Aorta (tissue), 5 donors: ENCODE measurements at regions not wholly inside any gene's neighbourhood (a gene's known extent, or its start where the extent isn't known, plus 50 kb on each side); places are given as distances from the start of the nearest gene placed in this dataset.

Experiments used
- ATAC-seq: fragments of 200-7000 bp; cut with Tn5 transposase; one replicate; pipeline ENCODE4 v1.9.1; 2022; ENCODE audit warnings: moderate library complexity; ENCODE audit not compliant: low FRiP score
- DNase-seq, 2 donors: peaks; one replicate each; pipeline ENCODE4 v3.0.0-alpha.2; 2020
- H3K27ac ChIP-seq, 2 donors: one replicate each; pipeline ENCODE4 v1.5.1; 2013; ENCODE audit warnings: low read length in 2 of 2, mild to moderate bottlenecking in 2 of 2, moderate library complexity in 2 of 2, control low read depth in 1 of 2, inconsistent platforms in 1 of 2, low read depth in 1 of 2
- H3K27me3 ChIP-seq, 2 donors: one replicate each; pipeline ENCODE4 v1.6.1; 2013; ENCODE audit warnings: control low read depth in 1 of 2, low read length in 1 of 2, mild to moderate bottlenecking in 1 of 2, moderate library complexity in 1 of 2; ENCODE audit not compliant: insufficient read depth in 2 of 2, control insufficient read depth in 1 of 2
- H3K36me3 ChIP-seq, 2 donors: one replicate each; pipeline ENCODE4 v1.6.1; 2013; ENCODE audit warnings: control low read depth in 1 of 2, low read length in 1 of 2, mild to moderate bottlenecking in 1 of 2; ENCODE audit not compliant: insufficient read depth in 2 of 2, control insufficient read depth in 1 of 2
- H3K4me1 ChIP-seq, 2 donors: one replicate each; pipeline ENCODE4 v1.6.1; 2013; ENCODE audit warnings: low read length in 2 of 2, control low read depth in 1 of 2, mild to moderate bottlenecking in 1 of 2, moderate library complexity in 1 of 2; ENCODE audit not compliant: insufficient read depth in 2 of 2, control insufficient read depth in 1 of 2
- H3K4me3 ChIP-seq, 2 donors: one replicate each; pipeline ENCODE4 v1.5.1; 2013; ENCODE audit warnings: low read length in 2 of 2, control low read depth in 1 of 2, mild to moderate bottlenecking in 1 of 2
- H3K9me3 ChIP-seq: one replicate; pipeline ENCODE4 v1.6.1; 2013; ENCODE audit warnings: mild to moderate bottlenecking, low read length; ENCODE audit not compliant: control insufficient read depth
- WGBS, 2 donors: extraction: QIAGEN DNeasy Blood & Tissue Kit; methylation state at CpG; one replicate each; pipeline ENCODE4 v1.1.7; 2013; 5-methylcytosine and 5-hydroxymethylcytosine counted together
- intact Hi-C, 2 donors: fragments of 100-400 bp; cut with DNase I; formaldehyde crosslinking; loops; one replicate each; pipeline versions ENCODE4 v1.14.2 to v1.15.0; 2022
- donor health status: healthy with polysubstance abuse.
- donor health status: Bipolar disorder and iron deficiency.
- donor health status: DM: no; HTN: no; CAD: no.
- donor health status: DM: no; HTN: no; CAD: no.
- donor health status: DM: yes; HTN: yes; CAD: no.

GRCh38 chr3:168442502-168442901 lies 346.8 kb upstream of the GOLIM4 start:
- intact Hi-C loops: no loop called here
- no peak overlapping the region for H3K27ac ChIP-seq
- no peaks in the 10 kb centered on the region for H3K9me3 ChIP-seq
- ATAC-seq (no peak), DNase-seq (no peak)
- H3K4me3 ChIP-seq: no peak overlapping the region
- no peaks in the 10 kb centered on the region for H3K36me3 ChIP-seq
- H3K27me3 ChIP-seq: no peaks in the 10 kb centered on the region
- WGBS, 2 donors: 32 to 39% methylated on average over 2 of the region's 2 CpGs
- no peaks in the 10 kb centered on the region for H3K4me1 ChIP-seq

DNA sequence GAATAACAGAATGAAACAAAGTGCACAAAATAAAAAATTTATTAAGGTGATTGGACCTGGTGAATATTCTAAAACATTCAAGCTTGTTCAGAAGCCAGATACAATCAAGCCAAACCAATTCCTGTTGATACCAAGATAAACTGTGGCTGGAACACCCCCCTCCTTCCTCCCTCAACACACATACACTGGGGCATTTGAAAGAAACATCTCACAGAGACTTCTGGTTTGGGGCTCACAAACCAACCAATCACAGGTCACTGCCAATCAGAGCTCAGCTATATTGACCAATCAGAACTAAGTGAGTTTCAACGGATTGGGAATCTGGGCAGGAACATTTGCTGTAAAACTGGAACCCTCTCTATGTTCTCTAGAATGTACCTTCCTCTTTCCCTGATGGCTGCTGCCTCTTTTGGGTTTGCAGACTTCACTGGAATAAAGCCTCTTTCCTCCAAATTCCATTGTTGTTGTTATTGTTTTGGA lies 340.6 kb upstream of the GOLIM4 start:
- Histone ChIP-seq H3K4me3 (no peak overlapping the region), H3K4me1 (no peaks in the 10 kb centered on the region), H3K27me3 (no peaks in the 10 kb centered on the region), H3K36me3 (no peaks in the 10 kb centered on the region), H3K27ac (no peak overlapping the region), H3K9me3 (peaks cover 1% of the 10 kb centered on the region)
- ATAC-seq: no peak
- WGBS, 2 donors: 71 to 82% methylated on average over 1 of the region's 1 CpG
- no peak for DNase-seq
- intact Hi-C loops: no loop called here

- intact Hi-C loops: no loop called here
- Histone ChIP-seq H3K27me3 (no peaks in the 10 kb centered on the region), H3K9me3 (no peaks in the 10 kb centered on the region), H3K36me3 (no peaks in the 10 kb centered on the region), H3K4me3 (no peak overlapping the region), H3K4me1 (no peaks in the 10 kb centered on the region), H3K27ac (no peak overlapping the region)
- no peak for ATAC-seq
- WGBS, 2 donors: 49 to 59% methylated on average over 2 of the region's 2 CpGs
- DNase-seq: no peak
Measured at GRCh38 chr3:168431491-168431890, 335.8 kb upstream of the GOLIM4 start.

DNA sequence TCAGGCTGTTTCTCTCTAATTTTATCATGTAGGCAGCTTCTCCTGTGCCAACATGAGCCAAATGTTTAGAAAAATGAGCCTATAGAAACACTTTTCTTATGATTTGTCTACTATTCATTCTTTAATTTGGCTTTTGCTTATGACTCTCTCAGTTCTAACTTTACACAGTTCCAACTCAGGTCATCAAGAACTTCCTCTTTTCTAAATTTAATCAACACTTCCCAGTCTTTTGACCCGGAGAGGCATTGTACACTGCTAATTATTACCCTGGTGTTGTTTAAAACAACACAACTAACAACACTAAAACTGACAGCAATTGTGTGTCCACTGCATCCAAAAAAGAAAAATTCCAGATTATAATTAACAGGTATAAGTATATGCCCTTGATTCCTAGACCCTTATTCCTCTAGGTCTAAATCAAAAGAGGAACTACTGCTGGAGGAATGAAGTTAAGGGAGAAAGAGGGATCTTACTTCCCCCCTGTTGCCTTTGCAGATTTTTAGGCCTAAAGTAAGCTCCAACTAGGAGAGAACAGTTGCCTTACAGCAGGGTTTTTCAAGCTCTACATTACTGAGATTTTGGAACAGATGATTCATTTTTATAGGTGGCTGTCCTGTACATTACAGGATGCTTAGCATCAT lies 332.2 kb upstream of the GOLIM4 start:
- intact Hi-C loops: no loop called here
- no peak for DNase-seq
- 29 to 42% methylated on average over 1 of the region's 1 CpG for WGBS, 2 donors
- ATAC-seq: no peak
- Histone ChIP-seq H3K27ac (no peak overlapping the region), H3K36me3 (no peaks in the 10 kb centered on the region), H3K4me3 (no peak overlapping the region), H3K4me1 (no peaks in the 10 kb centered on the region), H3K9me3 (no peaks in the 10 kb centered on the region), H3K27me3 (no peaks in the 10 kb centered on the region)

- H3K27ac ChIP-seq: no peak overlapping the region
- H3K9me3 ChIP-seq: no peaks in the 10 kb centered on the region
- 90 to 95% methylated on average over 2 of the region's 2 CpGs for WGBS, 2 donors
- no peaks in the 10 kb centered on the region for H3K4me1 ChIP-seq
- H3K4me3 ChIP-seq: no peak overlapping the region
- DNase-seq (no peak), ATAC-seq (peak; percentile 31)
- intact Hi-C loops: no loop called here
- H3K36me3 ChIP-seq: no peaks in the 10 kb centered on the region
- no peaks in the 10 kb centered on the region for H3K27me3 ChIP-seq
Measured at GRCh38 chr3:168427156-168427555, 331.4 kb upstream of the GOLIM4 start.

DNA sequence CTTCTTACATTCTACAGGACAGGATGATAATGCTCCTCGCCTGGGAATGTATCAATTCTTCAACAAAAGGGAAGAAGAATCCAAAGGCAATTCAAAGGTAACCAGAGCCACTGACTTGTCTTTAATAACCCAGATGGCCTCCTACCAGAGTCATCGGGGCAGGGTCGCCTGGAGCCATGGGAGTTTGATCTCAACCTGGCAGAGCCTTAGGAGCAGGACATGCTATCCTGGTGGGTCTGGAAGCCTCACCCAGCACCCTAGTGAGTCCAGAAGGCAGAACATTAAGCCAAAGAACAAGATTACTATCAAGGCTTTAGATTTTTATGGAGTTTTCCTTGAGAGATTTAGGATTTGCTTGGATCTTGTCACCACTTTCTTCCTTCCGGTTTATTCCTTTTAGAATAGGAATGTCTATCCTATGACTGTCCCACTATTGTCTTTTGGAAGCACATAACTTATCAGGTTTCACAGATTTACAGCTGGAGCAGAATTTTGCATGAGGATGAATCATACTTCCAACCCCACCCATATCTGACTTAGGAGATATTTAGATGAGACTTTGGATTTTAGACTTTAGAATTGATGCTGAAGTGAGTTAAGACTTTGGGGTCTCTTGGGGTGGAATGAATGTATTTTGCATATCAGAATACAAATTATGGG lies 330.3 kb upstream of the GOLIM4 start:
- no peaks in the 10 kb centered on the region for H3K27me3 ChIP-seq
- DNase-seq (no peak), ATAC-seq (no peak)
- no peaks in the 10 kb centered on the region for H3K4me1 ChIP-seq
- WGBS, 2 donors: 93 to 97% methylated on average over 4 of the region's 4 CpGs
- no peak overlapping the region for H3K4me3 ChIP-seq
- H3K36me3 ChIP-seq: no peaks in the 10 kb centered on the region
- no peaks in the 10 kb centered on the region for H3K9me3 ChIP-seq
- H3K27ac ChIP-seq: no peak overlapping the region
- intact Hi-C loops: no loop called here

DNA sequence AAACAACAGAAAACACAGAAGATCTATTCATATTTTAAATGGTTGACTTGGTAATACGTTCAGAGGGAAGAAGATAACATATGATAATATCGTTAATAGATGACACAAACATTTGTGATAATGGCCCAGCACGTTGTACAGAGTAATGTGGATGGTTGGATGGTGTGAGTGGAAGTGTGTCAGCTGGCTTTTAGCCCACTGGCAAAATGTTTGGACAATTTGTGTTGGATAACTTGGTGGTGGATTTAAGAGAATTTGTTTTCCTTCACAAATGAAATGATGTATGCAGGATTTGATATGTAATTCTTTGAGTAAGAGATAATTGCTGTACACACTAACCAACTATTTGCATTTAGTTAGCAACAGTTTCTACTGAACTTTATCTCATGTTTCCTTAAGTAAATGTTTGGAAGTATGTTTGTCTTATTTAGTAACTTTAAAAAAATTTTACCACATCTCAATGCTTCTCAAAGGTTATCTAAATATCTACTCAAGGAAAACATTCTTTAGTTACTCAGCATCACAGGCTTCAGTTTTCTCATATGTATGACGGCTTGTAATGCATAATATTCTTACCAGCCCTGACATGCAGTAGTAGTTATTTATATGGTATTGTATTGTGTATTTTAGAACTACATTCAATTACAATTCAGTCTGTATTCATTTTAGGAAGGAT lies 328.5 kb upstream of the GOLIM4 start:
- no peaks in the 10 kb centered on the region for H3K9me3 ChIP-seq
- intact Hi-C loops: no loop called here
- H3K36me3 ChIP-seq: no peaks in the 10 kb centered on the region
- ATAC-seq (no peak), DNase-seq (no peak)
- 42 to 44% methylated on average over 4 of the region's 4 CpGs for WGBS, 2 donors
- no peak overlapping the region for H3K27ac ChIP-seq
- no peaks in the 10 kb centered on the region for H3K27me3 ChIP-seq
- no peak overlapping the region for H3K4me3 ChIP-seq
- no peaks in the 10 kb centered on the region for H3K4me1 ChIP-seq

DNA sequence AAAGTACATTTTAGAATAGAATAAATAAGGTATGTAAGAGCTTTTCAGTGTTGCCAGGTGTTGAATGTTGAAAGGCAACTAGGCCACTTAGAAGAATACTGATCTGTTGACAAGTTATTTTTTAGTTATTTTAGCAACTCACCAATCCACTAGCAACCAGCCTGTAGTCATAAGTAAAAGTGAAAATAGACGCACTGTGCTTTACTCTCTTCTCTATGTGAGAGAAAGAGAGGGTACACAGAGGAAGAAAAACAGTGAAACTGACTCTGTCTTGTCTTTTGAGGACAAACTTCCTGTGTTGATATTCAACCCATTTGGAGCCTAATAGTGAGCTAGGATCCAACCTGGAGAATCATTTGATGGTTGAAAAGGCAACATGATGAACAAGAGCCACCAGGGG lies 327.1 kb upstream of the GOLIM4 start:
- intact Hi-C loops: no loop called here
- no peak for DNase-seq
- no peak for ATAC-seq
- Histone ChIP-seq H3K9me3 (no peaks in the 10 kb centered on the region), H3K36me3 (no peaks in the 10 kb centered on the region), H3K4me3 (no peak overlapping the region), H3K4me1 (no peaks in the 10 kb centered on the region), H3K27me3 (no peaks in the 10 kb centered on the region), H3K27ac (no peak overlapping the region)
- 60 to 79% methylated on average over 1 of the region's 1 CpG for WGBS, 2 donors

DNA sequence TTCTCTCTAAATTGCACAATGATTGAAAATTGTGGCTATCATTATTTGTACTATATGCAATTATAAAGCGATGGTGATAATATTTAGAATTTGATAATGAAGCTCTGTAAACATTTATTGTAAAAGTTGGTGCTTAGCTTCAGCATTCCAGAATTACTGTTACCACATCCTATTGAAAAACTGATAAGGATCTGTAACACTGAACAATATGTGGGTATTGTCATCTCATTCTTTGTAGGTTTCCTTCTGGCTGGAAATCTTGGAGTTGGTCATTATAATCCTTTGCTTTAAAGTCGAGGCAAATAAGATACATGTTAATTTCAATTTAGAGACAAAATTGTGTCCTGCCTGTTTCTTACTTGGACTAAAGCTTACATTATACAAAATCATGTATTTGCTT lies 323.4 kb upstream of the GOLIM4 start:
- 81 to 82% methylated on average over 2 of the region's 2 CpGs for WGBS, 2 donors
- Histone ChIP-seq H3K4me1 (no peaks in the 10 kb centered on the region), H3K9me3 (no peaks in the 10 kb centered on the region), H3K4me3 (no peak overlapping the region), H3K36me3 (no peaks in the 10 kb centered on the region), H3K27ac (no peak overlapping the region), H3K27me3 (no peaks in the 10 kb centered on the region)
- ATAC-seq (no peak), DNase-seq (no peak)
- intact Hi-C loops: no loop called here
